Effector CD8-positive, alpha-beta T cell (primary cell): ENCODE measurements at regions not wholly inside any gene's neighbourhood (a gene's known extent, or its start where the extent isn't known, plus 50 kb on each side); places are given as distances from the start of the nearest gene placed in this dataset.

ENCODE experiments used
- DNase-seq: peaks from one replicate; lab custom pipeline; 2025; lab: John Stamatoyannopoulos, UW

GRCh38 chr20:52261792-52262191 is 70.2 kb upstream of the ZFP64 start:
- no peak for DNase-seq

GRCh38 chr20:52259295-52259694 is 67.7 kb upstream of the ZFP64 start:
- no peak for DNase-seq

GRCh38 chr20:52256454-52256853 is 64.9 kb upstream of the ZFP64 start:
- no peak for DNase-seq

- no peak for DNase-seq
These were observed 61.1 kb upstream of the ZFP64 start for GRCh38 chr20:52252664-52253063.

GRCh38 chr20:52251827-52252226 is 60.2 kb upstream of the ZFP64 start:
- DNase-seq: no peak

GRCh38 chr20:52251136-52251700 is 59.6 kb upstream of the ZFP64 start:
- DNase-seq: no peak

- no peak for DNase-seq
These were observed 56.0 kb upstream of the ZFP64 start for GRCh38 chr20:52247548-52247947.

GRCh38 chr20:52246366-52246765 is 54.8 kb upstream of the ZFP64 start:
- DNase-seq: no peak

- no peak for DNase-seq
These were observed 53.1 kb upstream of the ZFP64 start for GRCh38 chr20:52244702-52245101.

- no peak for DNase-seq
These were observed 51.0 kb upstream of the ZFP64 start for GRCh38 chr20:52242237-52243230.
